22Rv1 (cell line): ENCODE measurements at regions not wholly inside any gene's neighbourhood (a gene's known extent, or its start where the extent isn't known, plus 50 kb on each side); places are given as distances from the start of the nearest gene placed in this dataset.
"Not testable (repeated sequence)": the region's sequence is repeated elsewhere in the genome, so short reads cannot be mapped to it uniquely, and the experiment has no call there.

Experiments used
- H3K27ac ChIP-seq: fragments of 450-650 bp; 2 replicates; pipeline ENCODE4 v1.5.1; 2017
- ZFX ChIP-seq: fragments of 450-650 bp; IDR thresholded peaks from 2 replicates; pipeline ENCODE4 v1.6.1; 2017; ENCODE audit warnings: antibody characterized with exemption, borderline replicate concordance
- TF ChIP-seq, protein P1 (sequence below): fragments of 450-650 bp; IDR thresholded peaks from 2 replicates; pipeline ENCODE4 v1.5.1; 2017; ENCODE audit warnings: mild to moderate bottlenecking

DNA sequence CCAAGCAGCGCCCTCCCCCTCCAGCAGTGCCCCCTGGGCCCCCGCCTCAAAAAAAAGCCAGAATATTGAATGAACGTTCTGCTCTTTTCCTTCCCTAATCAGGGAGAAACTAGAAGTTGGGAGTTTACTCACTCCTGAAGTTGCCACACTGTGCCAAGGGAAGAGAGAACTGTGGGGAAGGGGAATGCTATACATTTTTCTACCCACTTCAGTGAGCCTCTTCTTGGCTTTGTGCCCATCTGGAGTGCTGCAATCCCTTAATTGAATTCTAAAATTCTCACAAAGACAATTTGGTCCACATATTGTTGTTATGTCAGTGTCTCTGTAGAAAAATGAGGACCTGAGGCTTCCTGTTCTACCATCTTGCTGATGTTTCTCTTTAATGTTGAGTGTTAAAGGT is 443.7 kb downstream of the DIRAS2 start:
- no peak for TF ChIP-seq ZFX
- no peak overlapping the region for H3K27ac ChIP-seq

DNA sequence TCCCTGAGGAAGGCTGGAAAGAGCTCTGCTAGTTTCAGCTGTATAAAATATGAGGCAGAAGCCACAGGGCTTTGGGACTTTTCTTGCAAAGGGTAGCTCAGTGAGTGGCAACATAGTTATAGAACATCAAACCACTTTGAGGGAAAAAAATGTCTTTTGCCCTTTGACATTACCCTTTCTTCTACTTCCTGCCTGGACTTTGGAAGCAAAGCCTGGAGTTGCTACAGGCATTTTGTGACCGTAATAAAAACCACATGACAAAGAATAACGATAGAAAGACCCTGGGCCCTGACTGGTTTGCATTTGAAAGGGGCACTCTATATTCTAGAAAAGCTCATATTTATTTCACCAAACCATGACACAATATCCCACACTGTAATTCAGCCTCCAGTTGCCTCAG is 440.9 kb downstream of the DIRAS2 start:
- H3K27ac ChIP-seq, result no peak overlapping the region
- TF ChIP-seq ZFX, result no peak
- TF ChIP-seq, protein P1, sequence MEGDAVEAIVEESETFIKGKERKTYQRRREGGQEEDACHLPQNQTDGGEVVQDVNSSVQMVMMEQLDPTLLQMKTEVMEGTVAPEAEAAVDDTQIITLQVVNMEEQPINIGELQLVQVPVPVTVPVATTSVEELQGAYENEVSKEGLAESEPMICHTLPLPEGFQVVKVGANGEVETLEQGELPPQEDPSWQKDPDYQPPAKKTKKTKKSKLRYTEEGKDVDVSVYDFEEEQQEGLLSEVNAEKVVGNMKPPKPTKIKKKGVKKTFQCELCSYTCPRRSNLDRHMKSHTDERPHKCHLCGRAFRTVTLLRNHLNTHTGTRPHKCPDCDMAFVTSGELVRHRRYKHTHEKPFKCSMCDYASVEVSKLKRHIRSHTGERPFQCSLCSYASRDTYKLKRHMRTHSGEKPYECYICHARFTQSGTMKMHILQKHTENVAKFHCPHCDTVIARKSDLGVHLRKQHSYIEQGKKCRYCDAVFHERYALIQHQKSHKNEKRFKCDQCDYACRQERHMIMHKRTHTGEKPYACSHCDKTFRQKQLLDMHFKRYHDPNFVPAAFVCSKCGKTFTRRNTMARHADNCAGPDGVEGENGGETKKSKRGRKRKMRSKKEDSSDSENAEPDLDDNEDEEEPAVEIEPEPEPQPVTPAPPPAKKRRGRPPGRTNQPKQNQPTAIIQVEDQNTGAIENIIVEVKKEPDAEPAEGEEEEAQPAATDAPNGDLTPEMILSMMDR, result no peak

DNA sequence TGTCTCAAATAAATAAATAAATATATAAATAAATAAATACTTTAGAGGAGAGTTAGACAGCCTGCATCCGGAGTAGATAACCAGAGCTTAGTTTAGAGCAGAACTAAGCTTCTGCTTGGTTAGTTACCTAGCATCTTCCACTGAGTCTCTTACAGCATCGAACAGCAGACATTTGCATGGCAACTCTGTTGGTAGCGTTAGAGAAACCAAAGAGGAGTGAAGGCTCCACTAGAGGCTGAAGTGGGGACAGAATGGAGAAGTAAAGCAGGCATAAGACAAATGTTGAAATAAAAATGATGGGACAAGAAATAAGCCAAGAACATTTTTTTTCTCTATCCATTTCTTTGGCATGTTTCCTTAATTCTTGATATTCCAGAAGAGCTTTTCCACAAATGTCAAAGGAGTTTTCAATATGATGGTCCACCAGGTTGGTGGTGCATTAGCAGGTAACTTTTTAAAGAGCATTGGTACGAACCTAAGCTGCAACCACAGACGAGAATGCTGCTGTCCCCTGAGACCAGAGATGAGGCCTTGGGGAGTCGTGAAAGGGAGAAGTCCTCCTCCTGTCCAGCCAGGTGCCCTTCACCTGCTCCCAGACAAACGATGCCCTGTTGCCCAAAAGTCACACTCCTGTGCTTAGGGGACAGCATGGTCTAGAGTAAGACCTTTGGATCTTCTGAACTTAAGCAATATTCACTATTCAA is 438.3 kb downstream of the DIRAS2 start:
- no peak overlapping the region for H3K27ac ChIP-seq
- TF ChIP-seq, protein P1, result no peak

DNA sequence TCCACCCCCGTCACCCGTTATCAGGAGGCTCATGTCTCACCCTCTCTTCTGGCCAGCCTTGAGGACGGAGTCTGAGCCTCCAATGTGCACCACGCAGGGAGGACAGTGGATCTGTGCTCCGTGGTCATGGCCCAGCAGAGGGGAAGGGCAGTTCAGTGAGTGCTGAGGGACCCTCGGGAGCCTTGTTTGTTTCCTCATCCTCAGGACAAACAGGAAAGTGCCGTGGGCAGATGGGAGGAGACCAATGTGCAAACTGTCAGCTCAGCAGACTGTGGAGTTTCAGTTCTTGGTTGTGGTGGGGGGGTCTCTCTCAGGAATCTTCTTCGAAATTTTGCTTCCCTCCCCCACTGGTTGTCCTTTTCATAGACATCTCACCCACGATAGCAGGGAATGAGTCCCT is 429.6 kb downstream of the DIRAS2 start:
- not testable (repeated sequence) for H3K27ac ChIP-seq

DNA sequence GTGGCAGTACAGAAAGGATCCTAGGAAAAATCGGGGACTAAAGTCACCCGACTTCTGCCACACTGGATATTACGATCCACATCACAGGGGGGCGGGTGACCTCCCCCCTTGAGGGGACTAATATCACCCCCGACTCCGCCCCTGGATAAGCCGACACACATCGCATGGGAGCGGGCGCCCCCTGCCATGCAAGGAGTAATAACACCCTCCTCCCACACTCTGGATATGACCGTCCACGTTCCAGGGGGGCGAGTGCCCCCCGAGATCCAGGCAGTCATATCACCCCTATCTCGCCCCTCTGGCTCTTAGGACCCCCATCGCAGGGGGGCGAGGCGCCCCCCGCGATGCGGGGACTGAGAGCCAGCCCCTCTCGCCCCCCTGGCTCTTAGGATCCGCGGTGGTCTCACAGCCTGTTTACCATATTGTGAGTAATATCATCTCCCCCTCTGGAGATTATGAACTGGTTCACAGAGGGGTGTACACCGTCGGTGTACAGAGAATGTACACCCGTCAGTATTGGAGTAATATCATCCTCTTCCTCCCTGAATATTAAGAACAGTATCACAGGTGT is 423.0 kb downstream of the DIRAS2 start:
- TF ChIP-seq ZFX, result no peak
- TF ChIP-seq, protein P1, result peak; percentile 85
- H3K27ac ChIP-seq, result no peak overlapping the region

DNA sequence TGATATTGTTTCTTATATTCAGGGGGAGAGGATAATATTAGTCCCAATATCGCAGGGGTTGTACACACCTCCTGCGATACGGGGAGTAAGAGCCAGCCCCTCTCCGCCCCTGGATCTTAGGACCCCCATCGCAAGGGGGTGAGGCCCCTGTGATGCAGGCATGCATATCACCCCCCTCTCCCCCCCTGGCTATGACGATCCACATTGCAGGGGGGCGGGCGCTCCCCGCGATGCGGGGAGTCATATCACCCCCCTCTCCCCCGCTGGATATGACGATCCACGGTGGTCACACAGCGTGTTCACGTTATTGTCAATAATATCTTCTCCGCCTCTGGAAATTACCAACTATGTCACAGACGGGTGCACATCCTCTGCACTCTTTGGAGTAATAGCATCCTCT is 420.7 kb downstream of the DIRAS2 start:
- H3K27ac ChIP-seq, result not testable (repeated sequence)

DNA sequence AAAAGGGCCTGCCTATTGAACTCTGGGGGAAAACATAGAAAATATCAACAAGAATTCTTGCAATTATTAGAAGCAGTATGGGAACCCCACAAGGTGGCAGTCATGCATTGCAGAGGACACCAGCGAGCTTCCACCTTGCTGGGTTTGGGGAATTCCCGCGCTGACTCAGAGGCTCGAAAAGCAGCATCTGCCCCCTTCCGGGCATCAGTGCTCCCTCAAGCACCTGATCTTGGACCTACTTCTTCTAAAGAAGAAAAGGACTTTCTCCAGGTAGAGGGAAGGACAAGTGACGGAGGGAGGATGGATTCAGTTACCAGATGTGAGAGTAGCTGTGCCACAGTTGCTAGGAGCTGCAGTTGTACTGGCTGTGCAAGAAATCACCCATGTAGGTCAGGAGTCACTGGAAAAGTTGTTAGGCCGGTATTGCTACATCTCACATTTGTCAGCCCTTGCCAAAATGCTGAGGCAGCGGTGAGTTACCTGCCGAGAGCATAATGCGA is 415.7 kb downstream of the DIRAS2 start:
- TF ChIP-seq, protein P1, result peak; percentile 86
- H3K27ac ChIP-seq, result not testable (repeated sequence)

DNA sequence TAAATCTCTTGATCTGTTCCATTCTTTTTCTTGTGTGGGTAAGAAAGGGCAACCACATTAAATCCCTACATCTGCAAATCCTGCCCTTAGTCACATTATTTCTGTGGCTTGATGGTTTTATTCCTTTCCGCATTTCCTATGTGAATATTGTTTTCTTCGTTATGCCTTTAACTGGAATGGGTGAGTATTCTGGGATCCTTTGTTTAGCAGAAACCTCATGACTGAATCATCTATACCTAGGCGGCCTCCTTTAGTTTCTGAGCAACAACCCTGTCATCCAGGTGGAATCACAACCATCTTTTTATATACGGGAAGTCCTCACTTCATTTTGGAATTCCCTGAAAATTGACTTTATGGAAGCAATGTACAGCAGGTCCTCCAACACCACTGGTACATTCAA is 409.5 kb downstream of the DIRAS2 start:
- H3K27ac ChIP-seq, result not testable (repeated sequence)

DNA sequence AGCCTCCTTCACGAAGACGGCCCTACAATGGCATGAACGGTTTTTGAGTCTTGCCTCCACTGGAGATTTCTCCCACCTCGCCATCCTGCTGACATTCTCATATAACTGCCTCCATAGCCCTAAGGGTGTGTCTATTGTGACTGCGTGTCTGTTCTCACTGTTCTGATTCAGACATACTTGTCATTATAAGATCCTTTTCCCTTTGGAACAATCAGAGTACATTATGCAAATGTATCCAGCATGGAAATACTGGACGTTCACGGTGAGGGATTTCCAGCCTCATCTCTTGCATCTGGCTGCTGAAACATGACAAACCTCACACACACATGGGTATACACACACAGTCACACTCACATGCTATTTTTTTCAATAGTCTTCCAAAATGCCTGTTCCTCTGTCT is 402.1 kb downstream of the DIRAS2 start:
- no peak for TF ChIP-seq ZFX
- TF ChIP-seq, protein P1, result no peak
- H3K27ac ChIP-seq, result no peak overlapping the region
